ENCODE measurements at regions not wholly inside any gene's neighbourhood (a gene's known extent, or its start where the extent isn't known, plus 50 kb on each side); places are given as distances from the start of the nearest gene placed in this dataset.

- TF ChIP-seq, protein P1, sequence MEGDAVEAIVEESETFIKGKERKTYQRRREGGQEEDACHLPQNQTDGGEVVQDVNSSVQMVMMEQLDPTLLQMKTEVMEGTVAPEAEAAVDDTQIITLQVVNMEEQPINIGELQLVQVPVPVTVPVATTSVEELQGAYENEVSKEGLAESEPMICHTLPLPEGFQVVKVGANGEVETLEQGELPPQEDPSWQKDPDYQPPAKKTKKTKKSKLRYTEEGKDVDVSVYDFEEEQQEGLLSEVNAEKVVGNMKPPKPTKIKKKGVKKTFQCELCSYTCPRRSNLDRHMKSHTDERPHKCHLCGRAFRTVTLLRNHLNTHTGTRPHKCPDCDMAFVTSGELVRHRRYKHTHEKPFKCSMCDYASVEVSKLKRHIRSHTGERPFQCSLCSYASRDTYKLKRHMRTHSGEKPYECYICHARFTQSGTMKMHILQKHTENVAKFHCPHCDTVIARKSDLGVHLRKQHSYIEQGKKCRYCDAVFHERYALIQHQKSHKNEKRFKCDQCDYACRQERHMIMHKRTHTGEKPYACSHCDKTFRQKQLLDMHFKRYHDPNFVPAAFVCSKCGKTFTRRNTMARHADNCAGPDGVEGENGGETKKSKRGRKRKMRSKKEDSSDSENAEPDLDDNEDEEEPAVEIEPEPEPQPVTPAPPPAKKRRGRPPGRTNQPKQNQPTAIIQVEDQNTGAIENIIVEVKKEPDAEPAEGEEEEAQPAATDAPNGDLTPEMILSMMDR (IDR thresholded peaks at IDR 0.05; ENCODE audit: low read depth, low read length): no peak
- TF ChIP-seq EZH2phosphoT487 (IDR thresholded peaks at IDR 0.05; ENCODE audit: low read depth): no peak
Measured at GRCh38 chr13:88674841-88675240, 1003.7 kb downstream of the SLITRK5 start.

Measured in OCI-LY3 (cell line).